Mesenchymal stem cell (in vitro differentiated cells and primary cell): ENCODE measurements at regions not wholly inside any gene's neighbourhood (a gene's known extent, or its start where the extent isn't known, plus 50 kb on each side); places are given as distances from the start of the nearest gene placed in this dataset.

Experiments used
- DNase-seq: peaks from one replicate; pipeline ENCODE4 v3.0.0-alpha.2; 2013
- H2AFZ ChIP-seq: one replicate; pipeline ENCODE4 v1.6.1; 2013; ENCODE audit warnings: low read depth, mild to moderate bottlenecking, control low read depth, inconsistent platforms, low read length, moderate library complexity
- H2AK5ac ChIP-seq: 2 replicates; pipeline ENCODE4 v1.6.1; 2013; ENCODE audit warnings: low read length, moderate library complexity, mild to moderate bottlenecking, inconsistent platforms; ENCODE audit not compliant: severe bottlenecking
- H2BK120ac ChIP-seq: one replicate; pipeline ENCODE4 v1.6.1; 2013; ENCODE audit warnings: low read depth, mild to moderate bottlenecking, inconsistent platforms, low read length, moderate library complexity
- H2BK12ac ChIP-seq, 2 experiments: one replicate each; pipeline ENCODE4 v1.6.1; 2013; ENCODE audit warnings: inconsistent platforms in 2 of 2, low read length in 2 of 2, mild to moderate bottlenecking in 2 of 2, moderate library complexity in 2 of 2, control low read depth in 1 of 2
- H2BK15ac ChIP-seq: one replicate; pipeline ENCODE4 v1.6.1; 2013; ENCODE audit warnings: mild to moderate bottlenecking, low read depth, inconsistent platforms; ENCODE audit not compliant: poor library complexity, severe bottlenecking
- H2BK5ac ChIP-seq: 2 replicates; pipeline ENCODE4 v1.6.1; 2013; ENCODE audit warnings: low read depth, mild to moderate bottlenecking, low read length, control low read depth, inconsistent platforms; ENCODE audit not compliant: poor library complexity, severe bottlenecking
- H3K14ac ChIP-seq, 2 experiments: one replicate each; pipeline ENCODE4 v1.6.1; 2013; ENCODE audit warnings: inconsistent platforms in 2 of 2, low read length in 2 of 2, control low read depth in 1 of 2, mild to moderate bottlenecking in 1 of 2, moderate library complexity in 1 of 2
- H3K18ac ChIP-seq, 2 experiments: one replicate each; pipeline ENCODE4 v1.6.1; 2013; ENCODE audit warnings: inconsistent platforms in 2 of 2, low read length in 2 of 2, control low read depth in 1 of 2, low read depth in 1 of 2, mild to moderate bottlenecking in 1 of 2
- H3K23ac ChIP-seq, 2 experiments: one replicate each; pipeline ENCODE4 v1.6.1; 2013; ENCODE audit warnings: inconsistent platforms in 2 of 2, low read length in 2 of 2, mild to moderate bottlenecking in 2 of 2, moderate library complexity in 2 of 2, control low read depth in 1 of 2
- H3K27ac ChIP-seq: 2 replicates; pipeline ENCODE4 v1.5.1; 2013; ENCODE audit warnings: mild to moderate bottlenecking, moderate library complexity, low read length, control low read depth, inconsistent platforms; ENCODE audit not compliant: poor library complexity, severe bottlenecking
- H3K27me3 ChIP-seq, 2 experiments: 2 replicates each; pipeline versions ENCODE4 v1.6.1 to v1.7.0; 2013; ENCODE audit warnings: low read length in 2 of 2, mild to moderate bottlenecking in 2 of 2, moderate library complexity in 2 of 2, control low read depth in 1 of 2, inconsistent platforms in 1 of 2; ENCODE audit not compliant: control insufficient read depth in 1 of 2, insufficient read depth in 1 of 2
- H3K36me3 ChIP-seq, 2 experiments: 2 replicates each; pipeline versions ENCODE4 v1.6.1 to v1.7.0; 2013; ENCODE audit warnings: low read length in 2 of 2, control low read depth in 1 of 2, inconsistent platforms in 1 of 2, low read depth in 1 of 2, mild to moderate bottlenecking in 1 of 2; ENCODE audit not compliant: insufficient read depth in 2 of 2, control insufficient read depth in 1 of 2
- H3K4ac ChIP-seq, 2 experiments: one replicate each; pipeline ENCODE4 v1.6.1; 2013; ENCODE audit warnings: inconsistent platforms in 2 of 2, low read length in 2 of 2, mild to moderate bottlenecking in 2 of 2, moderate library complexity in 2 of 2, control low read depth in 1 of 2, low read depth in 1 of 2
- H3K4me1 ChIP-seq: 2 replicates; pipeline ENCODE4 v1.6.1; 2013; ENCODE audit warnings: low read depth, low read length, control low read depth; ENCODE audit not compliant: control insufficient read depth, insufficient read depth
- H3K4me2 ChIP-seq: 2 replicates; pipeline ENCODE4 v1.6.1; 2013; ENCODE audit warnings: low read length, mild to moderate bottlenecking, inconsistent platforms; ENCODE audit not compliant: poor library complexity, severe bottlenecking
- H3K4me3 ChIP-seq, 2 experiments: 2 replicates each; pipeline versions ENCODE4 v1.5.1 to v1.7.0; 2013; ENCODE audit warnings: low read length in 2 of 2, mild to moderate bottlenecking in 2 of 2, control low read depth in 1 of 2, low read depth in 1 of 2; ENCODE audit not compliant: insufficient read depth in 1 of 2
- H3K79me1 ChIP-seq: replicated peaks from 2 replicates; pipeline ENCODE4 v1.6.1; 2013; ENCODE audit warnings: mild to moderate bottlenecking, control low read depth, low read length, inconsistent platforms; ENCODE audit not compliant: poor library complexity, severe bottlenecking
- H3K9ac ChIP-seq: 2 replicates; pipeline ENCODE4 v1.7.0; 2013; ENCODE audit warnings: mild to moderate bottlenecking, low read length, moderate library complexity
- H3K9me3 ChIP-seq: 2 replicates; pipeline ENCODE4 v1.7.0; 2013; ENCODE audit warnings: mild to moderate bottlenecking, low read length; ENCODE audit not compliant: control insufficient read depth
- H4K8ac ChIP-seq: one replicate; pipeline ENCODE4 v1.6.1; 2013; ENCODE audit warnings: inconsistent platforms, mild to moderate bottlenecking, low read length, moderate library complexity
- H4K91ac ChIP-seq: one replicate; pipeline ENCODE4 v1.6.1; 2013; ENCODE audit warnings: mild to moderate bottlenecking, low read length, inconsistent platforms
- WGBS: methylation state at CpG from one replicate; pipeline ENCODE4 v1.1.7; 2013; ENCODE audit warnings: mixed read lengths; 5-methylcytosine and 5-hydroxymethylcytosine counted together

- Histone ChIP-seq H3K4me3 (no peak overlapping the region), H3K4ac (no peak overlapping the region), H3K4me1 (no peaks in the 10 kb centered on the region), H2BK120ac (no peak overlapping the region), H2AFZ (no peak overlapping the region), H3K14ac (no peak overlapping the region), H4K91ac (no peak overlapping the region), H3K9ac (no peak overlapping the region), H3K27ac (no peak overlapping the region), H2BK5ac (no peak overlapping the region), H2BK12ac (no peak overlapping the region), H3K9me3 (no peaks in the 10 kb centered on the region), H3K18ac (no peak overlapping the region), H3K36me3 (no peaks in the 10 kb centered on the region), H4K8ac (no peak overlapping the region), H3K79me1 (no peaks in the 10 kb centered on the region), H3K4me2 (no peak overlapping the region), H3K23ac (no peak overlapping the region), H2AK5ac (no peak overlapping the region), H2BK15ac (no peak overlapping the region), H3K27me3 (no peaks in the 10 kb centered on the region)
- WGBS: 18% methylated on average over 1 of the region's 2 CpGs
- DNase-seq: peak; percentile 39
These were observed 671.0 kb downstream of the DMRTA1 start for GRCh38 chr9:23117616-23118015.

- no peak overlapping the region for H3K18ac ChIP-seq
- H2AK5ac ChIP-seq: no peak overlapping the region
- no peak overlapping the region for H3K4me3 ChIP-seq
- no peak overlapping the region for H2BK12ac ChIP-seq
- no peak overlapping the region for H3K4me2 ChIP-seq
- no peak overlapping the region for H2AFZ ChIP-seq
- H3K9ac ChIP-seq: no peak overlapping the region
- no peaks in the 10 kb centered on the region for H3K4me1 ChIP-seq
- H2BK5ac ChIP-seq: no peak overlapping the region
- no peaks in the 10 kb centered on the region for H3K79me1 ChIP-seq
- H2BK120ac ChIP-seq: no peak overlapping the region
- 100% methylated on average over 2 of the region's 3 CpGs for WGBS
- H3K27me3 ChIP-seq: no peaks in the 10 kb centered on the region
- H3K9me3 ChIP-seq: no peaks in the 10 kb centered on the region
- H3K14ac ChIP-seq: no peak overlapping the region
- H3K27ac ChIP-seq: no peak overlapping the region
- H3K36me3 ChIP-seq: no peaks in the 10 kb centered on the region
- H4K8ac ChIP-seq: no peak overlapping the region
- DNase-seq: no peak
- no peak overlapping the region for H3K4ac ChIP-seq
- H2BK15ac ChIP-seq: no peak overlapping the region
- H4K91ac ChIP-seq: no peak overlapping the region
- H3K23ac ChIP-seq: no peak overlapping the region
These were observed 674.0 kb downstream of the DMRTA1 start for GRCh38 chr9:23120630-23121029.

GRCh38 chr9:23123048-23123632 is 676.5 kb downstream of the DMRTA1 start:
- no peak overlapping the region for H3K4me2 ChIP-seq
- H4K91ac ChIP-seq: no peak overlapping the region
- H2AK5ac ChIP-seq: no peak overlapping the region
- no peak overlapping the region for H3K23ac ChIP-seq
- no peak overlapping the region for H3K4me3 ChIP-seq
- H3K27me3 ChIP-seq: no peaks in the 10 kb centered on the region
- H2BK12ac ChIP-seq: no peak overlapping the region
- H2AFZ ChIP-seq: no peak overlapping the region
- H3K18ac ChIP-seq: no peak overlapping the region
- no peak overlapping the region for H2BK120ac ChIP-seq
- H3K4ac ChIP-seq: no peak overlapping the region
- H4K8ac ChIP-seq: no peak overlapping the region
- H2BK5ac ChIP-seq: no peak overlapping the region
- no peaks in the 10 kb centered on the region for H3K36me3 ChIP-seq
- H2BK15ac ChIP-seq: no peak overlapping the region
- H3K27ac ChIP-seq: no peak overlapping the region
- H3K9ac ChIP-seq: no peak overlapping the region
- DNase-seq: peak; percentile 22
- H3K4me1 ChIP-seq: no peaks in the 10 kb centered on the region
- H3K14ac ChIP-seq: no peak overlapping the region
- H3K9me3 ChIP-seq: no peaks in the 10 kb centered on the region
- no peaks in the 10 kb centered on the region for H3K79me1 ChIP-seq
- WGBS: 78% methylated on average over 1 of the region's 5 CpGs

DNA sequence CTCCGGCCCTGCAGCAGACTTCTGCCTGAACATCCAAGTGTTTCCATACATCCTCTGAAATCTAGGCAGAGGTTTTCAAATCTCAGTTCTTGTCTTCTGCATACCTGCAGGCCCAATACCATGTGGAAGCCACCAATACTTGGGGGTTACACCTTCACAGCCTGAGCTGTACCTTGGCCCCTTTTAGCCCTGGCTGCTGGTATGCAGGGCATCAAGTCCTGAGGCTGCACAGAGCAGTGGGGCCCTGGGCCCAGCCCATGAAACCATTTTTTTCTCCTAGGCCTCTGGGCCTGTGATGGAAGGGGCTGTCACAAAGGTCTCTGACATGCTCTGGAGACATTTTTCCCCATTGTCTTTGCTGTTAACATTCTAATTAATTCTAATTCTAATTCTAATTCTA is 680.6 kb downstream of the ELAVL2 start:
- H3K23ac ChIP-seq: no peak overlapping the region
- DNase-seq: no peak
- no peak overlapping the region for H3K4me3 ChIP-seq
- WGBS: 68% methylated on average over 1 of the region's 1 CpG
- H3K18ac ChIP-seq: no peak overlapping the region
- H2BK5ac ChIP-seq: no peak overlapping the region
- no peak overlapping the region for H3K4me2 ChIP-seq
- H4K91ac ChIP-seq: no peak overlapping the region
- H3K4me1 ChIP-seq: no peaks in the 10 kb centered on the region
- no peak overlapping the region for H2BK12ac ChIP-seq
- H3K9me3 ChIP-seq: no peaks in the 10 kb centered on the region
- no peaks in the 10 kb centered on the region for H3K79me1 ChIP-seq
- no peak overlapping the region for H2AFZ ChIP-seq
- no peak overlapping the region for H3K4ac ChIP-seq
- no peaks in the 10 kb centered on the region for H3K36me3 ChIP-seq
- no peak overlapping the region for H2BK120ac ChIP-seq
- no peaks in the 10 kb centered on the region for H3K27me3 ChIP-seq
- no peak overlapping the region for H4K8ac ChIP-seq
- H3K27ac ChIP-seq: no peak overlapping the region
- H2BK15ac ChIP-seq: no peak overlapping the region
- no peak overlapping the region for H3K9ac ChIP-seq
- no peak overlapping the region for H2AK5ac ChIP-seq
- H3K14ac ChIP-seq: no peak overlapping the region
